AG20443 (cell line): ENCODE measurements at regions not wholly inside any gene's neighbourhood (a gene's known extent, or its start where the extent isn't known, plus 50 kb on each side); places are given as distances from the start of the nearest gene placed in this dataset.
"Not testable (repeated sequence)": the region's sequence is repeated elsewhere in the genome, so short reads cannot be mapped to it uniquely, and the experiment has no call there.

Experiments used
- DNase-seq: peaks from one replicate; pipeline ENCODE4 v3.0.0; 2012; ENCODE audit warnings: low spot score, mixed read lengths

DNA sequence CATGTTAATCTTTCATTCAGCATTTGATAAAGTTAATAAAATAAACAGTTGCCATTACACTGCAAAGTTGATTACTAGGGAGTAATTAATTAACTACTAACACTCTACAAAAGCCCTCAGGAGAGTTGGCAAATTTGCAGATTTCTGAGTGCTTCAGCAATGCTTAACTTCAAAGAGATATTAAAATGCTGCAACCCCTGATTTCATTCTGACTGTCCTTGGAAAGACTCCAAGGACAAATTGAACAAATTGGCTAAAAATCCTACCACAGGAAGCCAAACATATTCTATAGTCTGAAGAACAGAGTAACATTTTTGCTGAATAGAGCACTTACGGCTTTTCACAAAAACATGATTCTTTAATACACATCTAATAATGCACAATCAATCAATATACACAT, 1543.0 kb downstream of the SLITRK5 start:
- no peak for DNase-seq

DNA sequence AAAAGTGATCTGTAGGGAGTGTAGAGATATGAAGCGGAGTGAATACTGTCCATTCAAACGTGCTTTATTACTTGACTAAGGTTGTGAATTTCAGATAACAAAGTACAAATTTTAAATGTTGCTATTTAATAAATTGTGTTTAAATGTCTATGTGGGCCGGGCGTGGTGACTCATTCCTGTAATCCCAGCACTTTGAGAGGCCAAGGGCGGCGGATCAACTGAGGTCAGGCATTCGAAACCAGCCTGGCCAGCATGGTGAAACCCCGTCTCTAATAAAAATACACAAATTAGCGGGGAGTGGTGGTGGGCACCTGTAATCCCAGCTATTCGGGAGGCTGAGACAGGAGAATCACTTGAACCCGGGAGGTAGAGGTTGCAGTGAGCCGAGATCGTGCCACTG, 1544.1 kb downstream of the SLITRK5 start:
- DNase-seq, result not testable (repeated sequence)

DNA sequence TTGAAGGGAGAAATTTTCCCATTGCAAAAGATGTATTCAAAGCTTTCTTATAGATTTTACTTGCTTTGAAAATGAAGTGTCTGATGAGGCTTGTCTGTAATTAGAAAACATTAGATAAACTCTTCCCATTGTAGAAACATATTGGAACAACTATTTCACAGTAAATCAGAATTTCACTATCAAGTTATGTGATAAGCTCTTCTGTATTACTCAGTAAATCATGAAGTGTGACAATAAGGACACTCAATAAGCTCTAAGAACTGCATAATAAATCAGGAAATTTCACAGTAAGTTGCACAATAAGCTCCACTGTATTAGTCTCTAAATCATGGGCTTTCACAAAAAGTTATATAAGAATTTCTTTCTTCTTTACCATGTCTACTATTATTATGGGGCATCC, 1546.6 kb downstream of the SLITRK5 start:
- DNase-seq, result no peak

DNA sequence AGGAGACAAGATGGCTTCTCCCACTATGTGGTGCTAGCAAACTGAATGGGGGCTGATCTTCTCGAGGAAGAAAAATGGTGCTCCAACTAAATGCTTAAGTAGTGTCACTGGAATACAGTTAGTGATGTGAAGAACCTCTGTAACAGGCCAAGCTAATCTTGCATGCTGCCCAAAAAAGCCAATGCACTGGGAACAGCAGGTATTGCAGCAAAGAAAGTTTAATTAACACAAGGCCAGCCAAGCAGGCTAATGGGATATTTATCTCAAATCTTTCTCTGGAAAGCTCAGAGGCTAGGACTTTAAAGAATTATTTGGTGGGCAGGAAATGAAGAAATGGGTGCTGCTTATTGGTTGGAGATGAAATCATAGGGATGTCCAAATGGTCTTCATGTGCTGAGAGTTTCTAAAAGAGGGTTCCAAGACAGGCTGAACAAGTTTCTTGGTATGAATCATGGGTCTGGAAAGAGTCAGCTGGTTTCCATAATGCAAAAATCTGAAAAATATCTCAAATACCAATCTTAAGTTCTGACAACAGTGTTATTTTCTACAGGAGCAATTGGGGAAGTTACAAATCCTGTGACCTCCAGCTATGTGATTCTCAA, 1550.5 kb downstream of the SLITRK5 start:
- no peak for DNase-seq

DNA sequence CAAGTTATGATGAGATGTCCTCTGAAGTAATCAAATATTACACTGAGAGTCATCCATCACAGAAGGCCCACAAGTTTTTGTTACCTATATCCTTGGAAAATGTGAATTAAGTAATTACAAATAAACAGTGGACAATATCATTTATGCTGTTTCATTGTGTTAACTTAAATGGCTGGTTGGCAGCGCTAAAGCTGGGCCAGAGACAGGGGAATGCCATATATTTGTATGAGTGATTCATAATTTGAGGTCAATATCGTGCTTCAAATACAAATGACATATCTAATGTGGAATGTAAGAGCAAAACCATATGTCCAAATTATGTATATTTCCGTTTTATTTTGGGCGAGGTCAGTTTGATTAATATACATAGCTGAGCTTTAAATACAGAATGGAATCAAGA, 1556.2 kb downstream of the SLITRK5 start:
- no peak for DNase-seq

DNA sequence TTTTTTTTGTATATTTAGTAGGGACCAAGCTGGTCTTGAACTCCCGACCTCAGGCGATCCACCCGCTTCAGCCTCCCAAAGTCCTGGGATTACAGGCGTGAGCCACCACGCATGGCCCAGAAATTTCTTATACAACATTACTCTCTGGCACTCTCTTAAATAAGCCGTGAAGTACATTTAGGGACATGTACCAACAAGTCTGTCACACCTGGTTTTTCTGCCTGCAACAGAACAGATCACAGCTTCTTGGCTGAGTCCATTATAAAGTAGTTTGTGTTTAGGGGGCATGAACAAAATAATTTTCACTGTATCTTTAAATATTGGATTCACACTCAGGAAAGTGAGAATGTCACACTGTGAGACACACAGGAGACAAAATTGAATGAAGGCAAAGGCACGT, 1567.3 kb downstream of the SLITRK5 start:
- DNase-seq, result no peak

DNA sequence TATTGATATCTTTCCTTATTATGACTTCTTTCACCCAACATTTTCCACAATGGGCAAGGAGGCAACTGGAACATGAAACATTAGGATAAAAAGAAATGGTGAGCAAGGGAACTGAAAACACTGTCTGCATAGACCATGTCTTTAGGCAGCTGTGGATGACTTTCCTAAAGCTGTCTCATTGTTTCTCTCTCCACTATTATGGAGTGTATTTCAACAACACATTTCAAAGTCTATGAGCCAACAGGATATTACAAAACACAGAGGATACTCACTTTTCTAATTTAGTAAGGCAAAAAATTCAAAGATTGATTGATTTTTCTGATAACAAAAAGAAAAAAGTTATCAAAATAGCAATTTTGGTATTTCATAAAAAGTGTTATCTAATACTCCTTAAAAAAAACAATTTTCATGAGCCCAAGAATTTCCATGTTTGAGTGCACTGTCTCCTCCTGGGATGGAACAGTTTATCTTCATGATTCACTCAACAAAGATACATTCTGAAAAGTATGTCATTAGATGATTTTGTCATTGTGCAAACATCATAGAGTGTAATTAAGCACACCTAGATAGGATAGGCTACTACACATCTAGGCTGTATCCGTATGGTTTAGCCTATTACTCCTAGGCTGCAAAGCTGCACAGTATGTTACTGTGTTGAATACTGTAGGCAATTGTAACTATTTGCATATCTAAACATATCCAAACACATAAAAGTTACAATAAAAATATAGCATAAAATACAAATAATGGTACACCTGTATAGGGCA, 1568.4 kb downstream of the SLITRK5 start:
- no peak for DNase-seq

DNA sequence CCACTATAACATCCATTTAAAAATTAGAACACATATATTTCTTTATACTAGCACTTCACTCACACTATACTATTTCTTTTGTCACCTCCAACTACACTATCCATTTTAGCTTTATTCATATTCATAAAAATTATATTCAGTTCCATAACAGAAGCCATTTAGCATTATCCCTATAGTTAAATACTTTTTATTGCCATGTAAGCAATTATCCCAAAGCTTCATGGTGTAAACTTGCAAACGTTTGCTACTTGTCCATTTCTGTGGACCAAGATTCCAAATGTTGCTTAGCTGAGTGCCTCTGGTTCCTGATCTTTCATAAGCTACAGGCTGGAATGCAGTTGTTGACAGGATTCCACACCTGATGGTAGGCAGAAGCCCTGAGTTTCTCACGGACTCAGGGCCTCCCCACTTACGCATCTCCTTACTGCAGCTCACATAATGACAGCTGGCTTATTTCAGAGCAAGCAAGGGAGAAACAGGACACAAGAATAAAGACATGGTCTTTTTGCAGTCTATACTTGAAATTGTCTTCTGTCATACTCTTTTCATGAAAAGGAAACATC, 1584.8 kb downstream of the SLITRK5 start:
- no peak for DNase-seq

DNA sequence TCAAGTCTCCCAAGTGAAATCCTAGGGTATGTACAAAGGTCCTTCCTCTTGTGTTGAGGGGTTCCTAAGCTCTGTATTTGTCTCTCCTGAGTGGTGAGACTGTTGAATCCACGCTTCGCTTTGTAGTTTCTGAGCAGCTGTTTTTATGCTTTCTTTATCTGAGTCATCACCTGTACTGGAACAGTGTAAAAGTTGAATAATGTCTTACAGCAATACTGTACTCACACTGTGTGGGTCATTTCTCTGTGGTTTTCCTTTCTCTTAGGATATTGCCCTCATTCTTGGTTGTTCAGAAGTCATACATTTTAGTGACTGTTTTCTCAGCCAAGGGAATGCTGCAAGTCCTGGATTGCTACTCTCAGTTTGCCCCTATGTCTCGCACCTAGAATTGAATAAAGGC, 1596.6 kb downstream of the SLITRK5 start:
- DNase-seq, result no peak

DNA sequence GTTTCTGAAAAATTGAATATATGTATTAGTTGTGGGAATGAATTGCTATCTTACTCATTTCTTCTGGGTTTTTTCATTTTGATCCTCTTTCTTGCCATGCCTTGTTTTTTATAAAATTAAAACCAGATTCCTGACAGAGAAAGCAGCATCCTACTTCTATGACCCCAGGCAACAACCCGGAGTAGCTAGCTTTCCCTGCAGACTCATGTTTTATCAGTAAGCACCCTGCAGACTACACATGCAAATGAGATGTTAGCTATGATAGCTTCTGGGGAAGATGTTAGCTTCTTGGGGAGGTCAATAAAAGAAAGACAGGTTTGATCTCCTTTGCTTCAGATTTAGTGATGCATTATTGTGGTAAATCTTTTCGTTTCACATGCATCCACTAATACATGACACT, 1598.6 kb downstream of the SLITRK5 start:
- DNase-seq, result no peak

DNA sequence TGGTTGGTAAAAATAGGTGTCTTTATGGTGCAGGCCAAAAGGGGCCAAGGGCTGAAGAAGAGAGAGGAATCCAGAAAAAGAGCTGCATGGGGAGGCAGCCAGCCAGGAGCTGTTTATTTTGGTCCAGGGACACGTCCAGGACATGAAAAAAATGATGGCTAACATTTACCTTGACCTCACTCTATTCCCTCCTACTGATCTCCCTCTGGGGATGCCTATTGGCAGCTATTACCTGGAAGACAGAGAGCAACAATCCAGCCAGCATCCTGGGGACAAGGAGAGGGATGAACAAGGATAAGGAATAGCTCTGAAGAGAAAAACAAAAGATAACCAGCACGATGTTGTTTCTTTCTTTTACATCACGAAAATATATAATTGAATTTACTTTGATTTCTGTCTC, 1599.6 kb downstream of the SLITRK5 start:
- no peak for DNase-seq

DNA sequence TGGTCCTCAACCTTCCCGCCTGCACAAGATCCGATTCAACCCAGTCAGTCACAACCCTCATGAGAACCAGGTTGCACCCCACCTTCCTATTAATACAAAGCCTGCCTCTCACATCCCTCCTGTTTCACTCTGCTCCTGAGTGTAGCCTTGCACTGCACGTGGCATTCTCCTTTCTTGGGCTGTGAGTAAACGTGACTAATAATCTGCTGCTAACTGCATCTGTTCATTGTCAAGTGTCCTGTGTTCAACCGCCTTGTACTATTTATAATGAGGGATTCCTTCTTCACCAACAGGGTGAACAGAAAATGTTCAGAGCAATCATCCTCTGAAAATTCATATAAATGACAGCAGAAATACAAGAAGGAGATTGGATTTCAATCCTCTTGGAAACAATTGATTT, 1608.2 kb downstream of the SLITRK5 start:
- DNase-seq, result no peak

DNA sequence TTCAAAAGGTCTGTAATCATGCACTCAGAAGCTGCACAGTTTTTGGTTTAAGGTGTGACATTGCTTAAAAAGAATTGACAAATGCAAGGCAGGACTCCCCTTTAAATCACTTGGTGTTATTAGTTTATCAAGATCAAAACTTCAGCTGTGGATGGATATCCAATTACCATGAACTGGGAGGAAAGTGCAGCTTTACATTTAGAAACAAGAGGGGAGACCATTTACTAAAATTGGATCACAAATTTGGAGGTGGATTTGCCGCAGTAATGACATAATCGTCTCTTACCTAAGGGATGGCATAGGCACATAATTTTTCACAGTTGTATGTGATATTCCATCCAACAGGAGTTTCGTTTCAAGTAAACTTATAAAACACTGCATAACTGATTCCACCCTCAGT, 1610.2 kb downstream of the SLITRK5 start:
- no peak for DNase-seq

DNA sequence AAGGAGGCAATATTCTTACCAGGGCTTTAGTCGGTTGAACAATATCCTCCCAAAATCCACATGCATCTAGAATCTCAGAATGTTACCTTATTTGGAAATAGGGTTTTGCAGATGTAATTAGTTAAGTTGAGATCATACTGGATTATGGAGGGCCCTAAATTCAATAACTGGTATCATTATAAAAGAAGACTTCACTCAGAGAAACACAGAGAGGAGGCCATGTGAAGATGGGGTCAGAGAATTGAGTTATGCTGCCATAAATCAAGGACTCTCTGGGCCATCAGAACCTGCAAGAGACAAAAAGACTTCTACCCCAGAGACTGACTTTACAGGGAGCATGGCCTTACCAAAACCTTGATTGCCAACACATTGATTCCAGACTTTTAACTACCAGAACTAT, 1611.1 kb downstream of the SLITRK5 start:
- DNase-seq, result no peak

DNA sequence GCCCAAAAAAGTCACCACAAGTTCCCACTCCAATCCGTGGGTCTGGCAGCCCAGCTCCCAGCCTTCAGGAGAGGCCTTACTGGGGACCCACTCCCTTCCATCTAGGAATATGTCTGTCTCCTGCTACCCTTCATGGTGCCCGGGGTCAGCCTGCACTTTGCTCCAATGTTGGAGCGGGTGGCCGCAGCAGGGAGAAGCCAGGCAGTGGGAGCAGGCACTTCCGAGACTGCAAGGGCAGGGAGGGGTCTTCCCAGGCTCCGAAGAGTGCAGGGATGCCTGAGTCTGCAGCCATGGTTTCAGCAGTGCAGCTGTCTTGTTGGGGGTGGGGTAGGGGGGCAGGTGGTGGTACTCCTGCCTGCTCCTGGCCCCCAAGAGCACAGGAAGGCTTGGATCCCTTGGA, 1616.2 kb downstream of the SLITRK5 start:
- no peak for DNase-seq

DNA sequence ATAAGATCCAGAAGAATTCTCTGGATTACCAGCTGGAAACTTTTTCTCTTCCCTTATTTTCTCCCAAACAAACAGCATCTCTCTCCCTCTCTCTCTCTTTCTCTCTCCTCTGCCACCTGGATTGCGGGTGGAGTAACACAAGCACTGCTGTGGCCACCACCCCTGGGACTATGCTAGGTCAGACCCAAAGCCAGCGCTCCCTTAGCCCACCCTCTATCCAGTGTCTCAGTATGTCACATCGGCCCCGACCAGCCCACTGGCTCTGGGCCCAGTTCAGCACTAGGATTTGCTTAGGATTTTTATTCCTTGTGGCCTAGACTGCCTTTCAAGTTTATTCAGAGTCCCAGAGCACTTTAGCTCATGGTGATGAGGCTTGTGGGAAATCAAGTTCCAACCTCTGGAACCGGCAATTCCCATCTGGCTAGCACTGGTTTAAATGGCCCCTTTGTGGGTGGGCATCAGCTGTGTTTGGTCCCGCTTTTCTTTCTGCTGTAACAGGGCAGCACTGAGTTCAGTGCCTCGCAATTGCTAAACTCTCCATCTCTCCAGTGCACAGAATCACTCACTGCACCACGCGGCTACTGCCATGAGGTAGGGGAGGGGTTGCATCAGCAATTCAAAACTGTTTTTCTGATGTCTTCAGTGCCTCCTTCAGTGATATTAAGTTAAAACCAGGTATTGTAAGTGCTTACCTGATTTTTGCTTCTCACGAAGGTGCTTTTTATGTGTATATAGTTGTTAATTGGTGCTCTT, 1623.1 kb downstream of the SLITRK5 start:
- no peak for DNase-seq

DNA sequence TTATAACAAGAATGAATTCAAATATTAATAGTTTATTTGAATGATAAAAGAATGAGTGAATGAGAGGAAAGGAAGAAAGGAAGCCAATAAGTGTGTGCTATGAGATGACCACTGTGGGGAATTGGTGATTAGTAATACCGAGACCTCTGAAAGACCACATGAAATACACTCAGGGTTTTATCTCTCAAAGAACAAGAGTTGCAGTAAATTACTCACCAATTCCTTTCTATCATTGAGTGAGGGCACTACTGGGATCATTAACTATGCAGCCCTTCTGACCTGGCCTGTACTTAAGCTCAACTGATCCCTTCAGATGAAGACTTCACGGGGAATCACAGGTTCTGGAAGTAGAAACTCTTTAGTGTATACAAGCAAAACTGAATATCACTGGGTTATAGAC, 1636.1 kb downstream of the SLITRK5 start:
- no peak for DNase-seq

DNA sequence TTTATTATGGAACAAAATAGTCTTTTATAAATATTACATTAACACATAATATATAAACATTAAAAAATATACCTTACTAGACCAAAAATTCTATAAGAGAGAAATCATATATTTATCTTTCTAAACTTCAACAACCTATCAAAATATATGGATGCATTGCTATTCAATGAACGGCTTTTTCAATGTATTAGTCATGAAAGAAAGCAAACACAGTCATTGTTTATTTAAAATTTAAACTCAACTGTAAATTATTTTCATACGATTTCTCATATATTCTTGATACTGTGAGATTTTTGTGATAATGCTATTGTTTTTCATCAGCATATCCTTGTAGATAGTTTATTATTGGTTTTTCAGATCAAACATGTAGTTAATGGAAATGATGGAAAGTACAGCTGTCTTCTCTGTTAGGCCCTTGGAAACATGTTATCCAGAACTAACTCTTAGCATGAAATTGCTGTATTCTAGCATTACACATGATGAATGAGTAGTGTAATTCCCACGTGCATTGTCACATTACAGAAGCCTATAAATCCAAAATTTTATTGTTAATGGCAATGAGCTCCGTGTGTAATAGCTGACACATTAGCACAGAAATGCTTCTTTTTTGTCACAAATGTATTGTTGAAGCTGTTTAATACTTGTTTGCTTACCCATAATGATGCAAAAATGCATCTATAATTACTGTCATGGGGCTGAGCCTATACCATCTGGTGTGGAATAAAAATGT, 1639.9 kb downstream of the SLITRK5 start:
- no peak for DNase-seq

DNA sequence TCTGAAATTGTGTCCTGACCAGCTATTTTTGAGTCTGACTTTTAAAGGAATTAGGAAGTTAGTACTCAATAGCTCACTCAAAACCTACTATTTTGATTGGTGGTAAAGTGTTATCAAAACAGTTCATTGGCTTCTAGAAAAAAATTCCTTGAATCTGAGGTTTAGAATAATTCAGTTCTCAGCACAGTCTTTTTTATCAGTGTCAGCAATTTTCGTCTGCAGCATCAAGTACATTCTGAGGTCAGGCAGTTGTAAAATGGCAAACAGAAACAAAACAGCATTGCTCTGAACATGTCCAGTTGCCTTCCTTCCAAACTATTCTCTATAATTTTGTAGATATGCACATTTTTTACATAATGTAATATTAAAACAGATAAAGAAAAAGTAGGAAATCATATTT, 1644.1 kb downstream of the SLITRK5 start:
- no peak for DNase-seq

DNA sequence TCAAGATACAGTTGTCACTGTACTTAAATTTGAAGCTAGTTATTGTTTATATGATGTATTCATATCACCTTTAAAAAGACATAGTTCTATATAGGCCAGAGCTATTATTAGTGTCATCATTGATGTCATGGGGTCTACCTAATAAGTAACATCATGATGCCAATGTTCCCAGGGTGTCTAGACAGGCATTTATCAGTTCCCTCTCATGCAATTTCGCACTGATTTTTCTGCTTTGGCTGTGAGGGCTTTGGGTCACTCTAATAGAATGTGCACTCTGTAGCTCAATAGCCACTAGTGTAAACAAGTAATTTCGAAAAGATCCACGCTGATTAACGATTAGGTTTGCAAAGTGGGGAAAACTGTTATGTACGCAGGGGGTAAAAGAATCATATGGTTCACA, 1651.3 kb downstream of the SLITRK5 start:
- no peak for DNase-seq

DNA sequence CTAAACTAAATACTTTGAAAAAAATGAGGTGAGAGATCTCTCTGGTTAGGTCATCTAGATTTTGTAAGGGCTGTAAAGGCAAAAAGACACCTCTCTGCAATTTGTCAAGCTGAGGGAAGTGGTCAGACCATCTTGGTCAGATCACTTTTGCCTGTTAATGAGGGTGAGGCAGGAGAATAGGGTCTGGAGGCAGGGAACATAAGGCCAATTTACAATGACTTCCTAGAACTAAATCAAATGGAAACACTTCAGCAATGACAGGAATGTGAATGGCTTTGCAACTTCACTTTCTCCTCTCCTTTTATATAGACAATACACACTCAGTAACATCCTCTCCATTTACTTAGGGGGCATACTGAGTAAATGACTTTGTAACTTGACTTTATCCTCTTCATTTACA, 1653.4 kb downstream of the SLITRK5 start:
- no peak for DNase-seq

DNA sequence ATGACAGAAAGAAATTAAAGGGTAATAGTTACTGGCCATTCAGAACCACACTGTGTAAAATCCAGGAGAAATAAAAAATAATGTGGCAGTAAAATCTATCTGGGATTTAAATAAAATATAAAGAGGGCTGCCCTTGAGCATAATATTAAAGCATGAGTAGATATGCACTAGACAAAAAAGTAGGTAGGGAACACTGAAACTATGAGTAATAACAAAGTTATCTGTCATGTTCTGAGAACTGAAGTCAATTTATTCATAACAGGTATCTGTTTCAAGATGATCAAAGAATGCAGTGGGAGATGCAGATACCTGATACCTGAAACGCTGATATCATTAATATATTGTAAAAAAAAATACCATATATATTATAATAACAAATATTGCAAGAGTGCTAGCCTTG, 1672.0 kb downstream of the SLITRK5 start:
- DNase-seq, result no peak
